ENCODE measurements at regions not wholly inside any gene's neighbourhood (a gene's known extent, or its start where the extent isn't known, plus 50 kb on each side); places are given as distances from the start of the nearest gene placed in this dataset.

GRCh38 chr10:78351809-78352208 is 318.1 kb downstream of the RPS24 start:
- no peak for TF ChIP-seq CTCF (conservative IDR thresholded peaks at IDR 0.05 in 1 of 2, IDR thresholded peaks at IDR 0.05 in 1 of 2; ENCODE audit: extremely low read depth in 1 of 2, insufficient read depth in 1 of 2, low read depth in 1 of 2, low read length in 2 of 2)
- TF ChIP-seq EZH2 (IDR thresholded peaks at IDR 0.05; ENCODE audit: borderline replicate concordance, low read length), result no peak

Measured in mammary epithelial cell (primary cell).